HepG2 (cell line): ENCODE measurements at regions not wholly inside any gene's neighbourhood (a gene's known extent, or its start where the extent isn't known, plus 50 kb on each side); places are given as distances from the start of the nearest gene placed in this dataset.

Experiments
- ATAC-seq: fragments of 200-7000 bp; cut with Tn5 transposase; 3 replicates; pipeline ENCODE4 v1.9.1; 2020; ENCODE audit warnings: mild to moderate bottlenecking, moderate library complexity
- BruUV-seq: library from RNA; stranded (reverse); fragments of 400-500 nt; replicated peaks from 2 replicates; lab custom pipeline; 2021; lab: Mats Ljungman, UMichigan
- CTCF ChIA-PET: fragments of 300-600 bp; formaldehyde crosslinking; extraction: SDS; loops from one replicate; lab custom pipeline; 2021; ENCODE audit warnings: low total read pairs, inconsistent platforms, low intra/inter-chr PET ratio; lab: Yijun Ruan, JAX
- POLR2A ChIA-PET: fragments of 350-600 bp; sonication (Branson Sonifier 250); formaldehyde crosslinking; loops from one replicate; lab custom pipeline; 2020; ENCODE audit warnings: antibody characterized with exemption, inconsistent platforms; lab: Yijun Ruan, JAX
- DNase-seq: peaks from one replicate; pipeline ENCODE4 v3.0.0-alpha.2; 2015; ENCODE audit warnings: low spot score
- FAIRE-seq: peaks from 3 replicates; lab custom pipeline; 2011; peaks lifted over from hg19 to GRCh38; lab: Jason Lieb, UNC
- H2AFZ ChIP-seq: one replicate; pipeline ENCODE4 v1.6.1; 2011; ENCODE audit warnings: low read length, inconsistent platforms
- H3K27ac ChIP-seq: fragments of 300-600 bp; 3 replicates; pipeline ENCODE4 v1.8.0; 2011; ENCODE audit warnings: mixed run types, mild to moderate bottlenecking, mixed read lengths, low read length, inconsistent platforms; ENCODE audit not compliant: insufficient read depth; ENCODE audit errors: extremely low read length
- H3K27me3 ChIP-seq, 2 experiments: fragments of 200-600 bp in 1 of 2; 2 replicates in 1 of 2; 3 replicates in 1 of 2; pipeline versions ENCODE4 v1.6.0 to v1.8.0; 2011; ENCODE audit warnings: low read length in 2 of 2, mild to moderate bottlenecking in 2 of 2, moderate library complexity in 2 of 2, inconsistent platforms in 1 of 2; ENCODE audit not compliant: insufficient read depth in 2 of 2, control insufficient read depth in 1 of 2
- H3K36me3 ChIP-seq, 2 experiments: fragments of 200-600 bp in 1 of 2; replicated peaks in 1 of 2; 2 replicates in 1 of 2; 3 replicates in 1 of 2; pipeline versions ENCODE4 v1.5.1 to v1.8.0; 2011; ENCODE audit warnings: low read length in 2 of 2, inconsistent platforms in 1 of 2; ENCODE audit not compliant: insufficient read depth in 2 of 2, control insufficient read depth in 1 of 2
- H3K4me1 ChIP-seq: 2 replicates; pipeline ENCODE4 v1.5.1; 2012; ENCODE audit warnings: low read length, inconsistent platforms; ENCODE audit not compliant: insufficient read depth
- H3K4me2 ChIP-seq: 2 replicates; pipeline ENCODE4 v1.6.0; 2011; ENCODE audit warnings: low read depth, low read length, inconsistent platforms
- H3K4me3 ChIP-seq, 3 experiments: fragments of 200-600 bp in 1 of 3; sonication (generic), shearing (Covaris generic) in 1 of 3; replicated peaks in 1 of 3; 2 replicates each; pipeline ENCODE4 v1.5.1; 2011 to 2016; ENCODE audit warnings: low read length in 3 of 3, inconsistent platforms in 2 of 3, low read depth in 2 of 3, mild to moderate bottlenecking in 2 of 3, control low read depth in 1 of 3, mixed read lengths in 1 of 3; ENCODE audit not compliant: insufficient read depth in 1 of 3
- H3K79me2 ChIP-seq: one replicate; pipeline ENCODE4 v1.6.1; 2011; ENCODE audit warnings: low read length, inconsistent platforms; ENCODE audit not compliant: insufficient read depth
- H3K9ac ChIP-seq: 2 replicates; pipeline ENCODE4 v1.6.0; 2011; ENCODE audit warnings: mild to moderate bottlenecking, low read depth, low read length, inconsistent platforms; ENCODE audit not compliant: insufficient read depth
- H3K9me3 ChIP-seq: 2 replicates; pipeline ENCODE4 v1.5.1; 2012; ENCODE audit warnings: mild to moderate bottlenecking, low read length
- H4K20me1 ChIP-seq: 2 replicates; pipeline ENCODE4 v1.6.0; 2011; ENCODE audit warnings: inconsistent platforms, mild to moderate bottlenecking, low read length, moderate library complexity; ENCODE audit not compliant: insufficient read depth
- ATM ChIP-seq: fragments of 450-650 bp; IDR thresholded peaks from 2 replicates; pipeline ENCODE4 v1.7.1; 2017; ENCODE audit warnings: mild to moderate bottlenecking, borderline replicate concordance
- POLR2G ChIP-seq: fragments of 200-400 bp; formaldehyde crosslinking; IDR thresholded peaks from 2 replicates; pipeline ENCODE4 v1.6.1; 2018; ENCODE audit warnings: mild to moderate bottlenecking, low read depth, low read length, moderate library complexity
- SMARCC2 ChIP-seq: fragments of 450-650 bp; IDR thresholded peaks from 2 replicates; pipeline ENCODE4 v1.6.1; 2017; ENCODE audit warnings: antibody characterized with exemption, mild to moderate bottlenecking
- TOE1 ChIP-seq: sonication (generic); formaldehyde crosslinking; IDR thresholded peaks from 2 replicates; pipeline ENCODE4 v1.4.0; 2020; ENCODE audit warnings: mild to moderate bottlenecking, missing genetic modification reagents
- ZNF7 ChIP-seq: IDR thresholded peaks from 2 replicates; pipeline ENCODE4 v1.6.1; 2016; ENCODE audit warnings: missing biosample characterization, missing genetic modification reagents
- ZNF780A ChIP-seq: sonication (generic); formaldehyde crosslinking; IDR thresholded peaks from 2 replicates; pipeline ENCODE4 v1.8.0; 2022; ENCODE audit warnings: mild to moderate bottlenecking, missing genetic modification reagents, moderate library complexity
- WGBS: methylation state at CpG from one replicate; pipeline ENCODE4 v1.1.6; 2017; ENCODE audit warnings: low lambda C conversion rate; 5-methylcytosine and 5-hydroxymethylcytosine counted together
- in situ Hi-C: cut with HindIII; loops from 2 replicates; pipeline ENCODE4 v1.10.0; 2017; ENCODE audit warnings: low pct_unique_long_range_greater_than_20kb; ENCODE audit not compliant: extremely low pct_ligation_motif_present
- intact Hi-C: fragments of 100-400 bp; cut with micrococcal nuclease; formaldehyde crosslinking; loops from one replicate; pipeline ENCODE4 v1.10.0; 2022; ENCODE audit not compliant: unreplicated experiment
- TF ChIP-seq, protein P1 (sequence below): sonication (generic); formaldehyde crosslinking; conservative IDR thresholded peaks from 2 replicates; pipeline ENCODE4 v1.8.1; 2023; ENCODE audit warnings: missing genetic modification reagents
- TF ChIP-seq, protein P2 (sequence below): sonication (generic); formaldehyde crosslinking; IDR thresholded peaks from 2 replicates; pipeline ENCODE4 v1.4.0; 2020; ENCODE audit warnings: missing genetic modification reagents
- TF ChIP-seq, protein P3 (sequence below): sonication (generic); formaldehyde crosslinking; IDR thresholded peaks from 2 replicates; pipeline ENCODE4 v1.4.0; 2020; ENCODE audit warnings: mild to moderate bottlenecking, missing genetic modification reagents

DNA sequence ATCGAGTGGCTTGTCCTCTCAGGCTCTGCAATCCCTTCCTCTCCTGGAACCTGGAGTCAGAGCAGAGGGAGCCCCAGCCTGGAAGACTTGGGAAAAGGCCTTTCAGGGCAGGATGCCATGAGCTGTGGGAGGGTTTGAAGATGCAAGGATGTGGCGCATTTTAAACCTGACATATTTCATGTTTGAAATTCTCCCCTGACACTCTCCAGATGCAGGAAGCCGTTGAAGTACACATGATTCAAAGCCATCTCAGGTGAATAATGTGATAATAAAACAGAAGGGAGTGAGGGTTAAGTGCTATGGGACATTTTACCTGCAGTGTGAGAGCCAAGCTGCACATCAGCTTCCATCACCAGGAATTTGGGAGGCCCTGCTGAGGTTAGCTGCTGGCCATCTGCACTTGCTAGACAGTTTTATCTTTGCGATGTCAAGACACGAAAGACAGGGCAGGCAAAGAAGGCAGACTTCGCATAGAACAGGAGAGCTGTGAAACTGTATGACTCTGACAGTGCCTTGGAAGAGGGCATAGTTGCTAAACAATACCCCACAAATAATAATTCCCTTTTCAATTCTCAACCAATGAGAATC is 159.1 kb upstream of the GDF10 start:
- no peak overlapping the region for H3K27ac ChIP-seq
- no TSS peak for BruUV-seq
- in situ Hi-C loops, result no loop called here
- no peaks in the 10 kb centered on the region for H4K20me1 ChIP-seq
- 37% methylated on average over 6 of the region's 6 CpGs for WGBS
- no peak overlapping the region for H3K4me3 ChIP-seq
- H3K4me1 ChIP-seq, result no peaks in the 10 kb centered on the region
- FAIRE-seq, result no peak
- no peak for ATAC-seq
- no peak overlapping the region for H3K4me2 ChIP-seq
- H3K79me2 ChIP-seq, result no peaks in the 10 kb centered on the region
- TF ChIP-seq POLR2G (no peak), ATM (no peak), ZNF7 (CRISPR knock-in tag) (no peak), SMARCC2 (no peak), TOE1 (CRISPR knock-in tag) (no peak), ZNF780A (CRISPR knock-in tag) (no peak)
- TF ChIP-seq, protein P1, sequence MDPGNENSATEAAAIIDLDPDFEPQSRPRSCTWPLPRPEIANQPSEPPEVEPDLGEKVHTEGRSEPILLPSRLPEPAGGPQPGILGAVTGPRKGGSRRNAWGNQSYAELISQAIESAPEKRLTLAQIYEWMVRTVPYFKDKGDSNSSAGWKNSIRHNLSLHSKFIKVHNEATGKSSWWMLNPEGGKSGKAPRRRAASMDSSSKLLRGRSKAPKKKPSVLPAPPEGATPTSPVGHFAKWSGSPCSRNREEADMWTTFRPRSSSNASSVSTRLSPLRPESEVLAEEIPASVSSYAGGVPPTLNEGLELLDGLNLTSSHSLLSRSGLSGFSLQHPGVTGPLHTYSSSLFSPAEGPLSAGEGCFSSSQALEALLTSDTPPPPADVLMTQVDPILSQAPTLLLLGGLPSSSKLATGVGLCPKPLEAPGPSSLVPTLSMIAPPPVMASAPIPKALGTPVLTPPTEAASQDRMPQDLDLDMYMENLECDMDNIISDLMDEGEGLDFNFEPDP, result no peak
- TF ChIP-seq, protein P2, sequence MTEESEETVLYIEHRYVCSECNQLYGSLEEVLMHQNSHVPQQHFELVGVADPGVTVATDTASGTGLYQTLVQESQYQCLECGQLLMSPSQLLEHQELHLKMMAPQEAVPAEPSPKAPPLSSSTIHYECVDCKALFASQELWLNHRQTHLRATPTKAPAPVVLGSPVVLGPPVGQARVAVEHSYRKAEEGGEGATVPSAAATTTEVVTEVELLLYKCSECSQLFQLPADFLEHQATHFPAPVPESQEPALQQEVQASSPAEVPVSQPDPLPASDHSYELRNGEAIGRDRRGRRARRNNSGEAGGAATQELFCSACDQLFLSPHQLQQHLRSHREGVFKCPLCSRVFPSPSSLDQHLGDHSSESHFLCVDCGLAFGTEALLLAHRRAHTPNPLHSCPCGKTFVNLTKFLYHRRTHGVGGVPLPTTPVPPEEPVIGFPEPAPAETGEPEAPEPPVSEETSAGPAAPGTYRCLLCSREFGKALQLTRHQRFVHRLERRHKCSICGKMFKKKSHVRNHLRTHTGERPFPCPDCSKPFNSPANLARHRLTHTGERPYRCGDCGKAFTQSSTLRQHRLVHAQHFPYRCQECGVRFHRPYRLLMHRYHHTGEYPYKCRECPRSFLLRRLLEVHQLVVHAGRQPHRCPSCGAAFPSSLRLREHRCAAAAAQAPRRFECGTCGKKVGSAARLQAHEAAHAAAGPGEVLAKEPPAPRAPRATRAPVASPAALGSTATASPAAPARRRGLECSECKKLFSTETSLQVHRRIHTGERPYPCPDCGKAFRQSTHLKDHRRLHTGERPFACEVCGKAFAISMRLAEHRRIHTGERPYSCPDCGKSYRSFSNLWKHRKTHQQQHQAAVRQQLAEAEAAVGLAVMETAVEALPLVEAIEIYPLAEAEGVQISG, result no peak
- TF ChIP-seq, protein P3, sequence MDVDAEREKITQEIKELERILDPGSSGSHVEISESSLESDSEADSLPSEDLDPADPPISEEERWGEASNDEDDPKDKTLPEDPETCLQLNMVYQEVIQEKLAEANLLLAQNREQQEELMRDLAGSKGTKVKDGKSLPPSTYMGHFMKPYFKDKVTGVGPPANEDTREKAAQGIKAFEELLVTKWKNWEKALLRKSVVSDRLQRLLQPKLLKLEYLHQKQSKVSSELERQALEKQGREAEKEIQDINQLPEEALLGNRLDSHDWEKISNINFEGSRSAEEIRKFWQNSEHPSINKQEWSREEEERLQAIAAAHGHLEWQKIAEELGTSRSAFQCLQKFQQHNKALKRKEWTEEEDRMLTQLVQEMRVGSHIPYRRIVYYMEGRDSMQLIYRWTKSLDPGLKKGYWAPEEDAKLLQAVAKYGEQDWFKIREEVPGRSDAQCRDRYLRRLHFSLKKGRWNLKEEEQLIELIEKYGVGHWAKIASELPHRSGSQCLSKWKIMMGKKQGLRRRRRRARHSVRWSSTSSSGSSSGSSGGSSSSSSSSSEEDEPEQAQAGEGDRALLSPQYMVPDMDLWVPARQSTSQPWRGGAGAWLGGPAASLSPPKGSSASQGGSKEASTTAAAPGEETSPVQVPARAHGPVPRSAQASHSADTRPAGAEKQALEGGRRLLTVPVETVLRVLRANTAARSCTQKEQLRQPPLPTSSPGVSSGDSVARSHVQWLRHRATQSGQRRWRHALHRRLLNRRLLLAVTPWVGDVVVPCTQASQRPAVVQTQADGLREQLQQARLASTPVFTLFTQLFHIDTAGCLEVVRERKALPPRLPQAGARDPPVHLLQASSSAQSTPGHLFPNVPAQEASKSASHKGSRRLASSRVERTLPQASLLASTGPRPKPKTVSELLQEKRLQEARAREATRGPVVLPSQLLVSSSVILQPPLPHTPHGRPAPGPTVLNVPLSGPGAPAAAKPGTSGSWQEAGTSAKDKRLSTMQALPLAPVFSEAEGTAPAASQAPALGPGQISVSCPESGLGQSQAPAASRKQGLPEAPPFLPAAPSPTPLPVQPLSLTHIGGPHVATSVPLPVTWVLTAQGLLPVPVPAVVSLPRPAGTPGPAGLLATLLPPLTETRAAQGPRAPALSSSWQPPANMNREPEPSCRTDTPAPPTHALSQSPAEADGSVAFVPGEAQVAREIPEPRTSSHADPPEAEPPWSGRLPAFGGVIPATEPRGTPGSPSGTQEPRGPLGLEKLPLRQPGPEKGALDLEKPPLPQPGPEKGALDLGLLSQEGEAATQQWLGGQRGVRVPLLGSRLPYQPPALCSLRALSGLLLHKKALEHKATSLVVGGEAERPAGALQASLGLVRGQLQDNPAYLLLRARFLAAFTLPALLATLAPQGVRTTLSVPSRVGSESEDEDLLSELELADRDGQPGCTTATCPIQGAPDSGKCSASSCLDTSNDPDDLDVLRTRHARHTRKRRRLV (CRISPR knock-in tag), result no peak
- intact Hi-C loops, result no loop called here
- H3K9me3 ChIP-seq, result no peaks in the 10 kb centered on the region
- H3K27me3 ChIP-seq, result peaks cover 2 to 32% of the 10 kb centered on the region in 2 experiments; a peak in 3 of 5 replicates
- no peak overlapping the region for H2AFZ ChIP-seq
- H3K36me3 ChIP-seq, result no peaks in the 10 kb centered on the region
- no peak for DNase-seq
- H3K9ac ChIP-seq, result no peak overlapping the region
- POLR2A ChIA-PET, result no interaction called here
- CTCF ChIA-PET, result no interaction called here
